ENCODE measurements at regions not wholly inside any gene's neighbourhood (a gene's known extent, or its start where the extent isn't known, plus 50 kb on each side); places are given as distances from the start of the nearest gene placed in this dataset.
"Not testable (repeated sequence)": the region's sequence is repeated elsewhere in the genome, so short reads cannot be mapped to it uniquely, and the experiment has no call there.

GRCh38 chr6:120748574-120748973 is 585.7 kb downstream of the TBC1D32 start:
- not testable (repeated sequence) for TF ChIP-seq CTCF (IDR thresholded peaks at IDR 0.05; ENCODE audit: insufficient read depth, low read length); POLR2AphosphoS5 (IDR thresholded peaks at IDR 0.05; ENCODE audit: low read depth); REST (IDR thresholded peaks at IDR 0.05; ENCODE audit: insufficient replicate concordance, low read depth)

All from HL-60 (cell line).